HEK293 (cell line): ENCODE measurements at regions not wholly inside any gene's neighbourhood (a gene's known extent, or its start where the extent isn't known, plus 50 kb on each side); places are given as distances from the start of the nearest gene placed in this dataset.

Source experiments
- CTCF ChIP-seq: fragments of 450-650 bp; formaldehyde crosslinking; IDR thresholded peaks from 2 replicates; pipeline ENCODE4 v1.5.1; 2016; ENCODE audit warnings: missing biosample characterization, missing genetic modification characterization
- REPIN1 ChIP-seq: fragments of 450-650 bp; formaldehyde crosslinking; IDR thresholded peaks from 2 replicates; pipeline ENCODE4 v1.5.1; 2017; ENCODE audit warnings: missing biosample characterization, missing genetic modification characterization, low read depth
- TCF7L2 ChIP-seq: IDR thresholded peaks from 2 replicates; pipeline ENCODE4 v1.6.1; 2011; ENCODE audit warnings: low read depth, mild to moderate bottlenecking, inconsistent platforms, low read length, moderate library complexity, borderline replicate concordance
- ZBTB1 ChIP-seq: fragments of 450-650 bp; formaldehyde crosslinking; IDR thresholded peaks from 2 replicates; pipeline ENCODE4 v1.5.1; 2016; ENCODE audit warnings: missing biosample characterization, missing genetic modification characterization
- ZBTB8A ChIP-seq: fragments of 450-650 bp; formaldehyde crosslinking; IDR thresholded peaks from 2 replicates; pipeline ENCODE4 v1.5.1; 2016; ENCODE audit warnings: missing biosample characterization, missing genetic modification characterization
- ZFP41 ChIP-seq: fragments of 450-650 bp; formaldehyde crosslinking; IDR thresholded peaks from 2 replicates; pipeline ENCODE4 v1.5.1; 2016; ENCODE audit warnings: missing biosample characterization, missing genetic modification characterization, borderline replicate concordance
- ZNF18 ChIP-seq: fragments of 450-650 bp; formaldehyde crosslinking; IDR thresholded peaks from 2 replicates; pipeline ENCODE4 v1.5.1; 2016; ENCODE audit warnings: missing biosample characterization, missing genetic modification characterization
- ZNF274 ChIP-seq, 2 experiments: fragments of 200-500 bp in 1 of 2; fragments of 450-650 bp in 1 of 2; sonication (Bioruptor generic) in 1 of 2; formaldehyde crosslinking in 1 of 2; IDR thresholded peaks; 2 replicates each; pipeline versions ENCODE4 v1.5.1 to v1.6.1; 2014 to 2016; ENCODE audit warnings: borderline replicate concordance in 1 of 2, inconsistent platforms in 1 of 2, low read length in 1 of 2, missing biosample characterization in 1 of 2, missing genetic modification characterization in 1 of 2
- ZNF510 ChIP-seq: fragments of 450-650 bp; formaldehyde crosslinking; IDR thresholded peaks from 2 replicates; pipeline ENCODE4 v1.5.1; 2018; ENCODE audit warnings: mild to moderate bottlenecking, missing genetic modification characterization, missing biosample characterization; ENCODE audit not compliant: insufficient replicate concordance
- ZNF513 ChIP-seq: fragments of 450-650 bp; IDR thresholded peaks from 2 replicates; pipeline ENCODE4 v1.5.1; 2018; ENCODE audit warnings: missing biosample characterization, missing genetic modification characterization
- ZNF701 ChIP-seq: fragments of 450-650 bp; formaldehyde crosslinking; IDR thresholded peaks from 2 replicates; pipeline ENCODE4 v1.5.1; 2016; ENCODE audit warnings: missing biosample characterization, missing genetic modification characterization
- ZNF776 ChIP-seq: fragments of 450-650 bp; formaldehyde crosslinking; IDR thresholded peaks from 2 replicates; pipeline ENCODE4 v1.5.0; 2017; ENCODE audit warnings: missing biosample characterization, missing genetic modification characterization, borderline replicate concordance
- ZNF837 ChIP-seq: fragments of 450-650 bp; formaldehyde crosslinking; IDR thresholded peaks from 2 replicates; pipeline ENCODE4 v1.5.1; 2016; ENCODE audit warnings: missing biosample characterization, missing genetic modification characterization
- TF ChIP-seq, protein P1 (sequence below): fragments of 450-650 bp; IDR thresholded peaks from 2 replicates; pipeline ENCODE4 v1.5.1; 2018; ENCODE audit warnings: missing biosample characterization, mild to moderate bottlenecking, missing genetic modification characterization

DNA sequence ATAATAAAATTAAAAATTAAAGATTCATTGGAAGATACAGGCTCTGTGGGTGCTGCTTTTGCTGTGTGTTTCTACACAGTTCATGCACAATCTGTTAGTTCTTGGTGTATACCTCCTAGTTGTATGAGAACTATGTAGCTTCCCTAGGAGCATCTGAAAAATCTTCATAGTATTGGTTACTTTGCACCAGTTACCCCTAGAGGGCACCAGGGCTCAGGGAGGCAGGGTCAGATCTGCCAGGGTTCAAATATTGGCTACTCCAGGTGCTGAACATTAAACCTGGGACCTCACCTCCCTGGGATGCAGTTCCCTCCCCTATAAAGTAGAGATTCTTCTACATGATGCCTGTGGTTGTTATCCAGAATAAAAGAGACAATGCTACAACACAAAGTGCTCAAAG lies 583.0 kb upstream of the CDH11 start:
- TF ChIP-seq ZNF510 (tag by site-specific recombination) (no peak), REPIN1 (tag by site-specific recombination) (no peak), CTCF (tag by site-specific recombination) (no peak), ZNF776 (tag by site-specific recombination) (no peak), ZFP41 (tag by site-specific recombination) (no peak), ZNF274 (IDR thresholded peaks at IDR 0.05; ENCODE audit: low read length) (no peak), ZNF274 (tag by site-specific recombination; IDR thresholded peaks at IDR 0.05; ENCODE audit: borderline replicate concordance) (no peak), ZNF837 (tag by site-specific recombination) (no peak), ZNF701 (tag by site-specific recombination) (no peak), TCF7L2 (no peak), ZBTB8A (tag by site-specific recombination) (no peak), ZBTB1 (tag by site-specific recombination) (no peak), ZNF513 (tag by site-specific recombination) (no peak), ZNF18 (tag by site-specific recombination) (no peak)
- TF ChIP-seq, protein P1, sequence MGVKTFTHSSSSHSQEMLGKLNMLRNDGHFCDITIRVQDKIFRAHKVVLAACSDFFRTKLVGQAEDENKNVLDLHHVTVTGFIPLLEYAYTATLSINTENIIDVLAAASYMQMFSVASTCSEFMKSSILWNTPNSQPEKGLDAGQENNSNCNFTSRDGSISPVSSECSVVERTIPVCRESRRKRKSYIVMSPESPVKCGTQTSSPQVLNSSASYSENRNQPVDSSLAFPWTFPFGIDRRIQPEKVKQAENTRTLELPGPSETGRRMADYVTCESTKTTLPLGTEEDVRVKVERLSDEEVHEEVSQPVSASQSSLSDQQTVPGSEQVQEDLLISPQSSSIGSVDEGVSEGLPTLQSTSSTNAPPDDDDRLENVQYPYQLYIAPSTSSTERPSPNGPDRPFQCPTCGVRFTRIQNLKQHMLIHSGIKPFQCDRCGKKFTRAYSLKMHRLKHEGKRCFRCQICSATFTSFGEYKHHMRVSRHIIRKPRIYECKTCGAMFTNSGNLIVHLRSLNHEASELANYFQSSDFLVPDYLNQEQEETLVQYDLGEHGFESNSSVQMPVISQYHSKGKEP (tag by site-specific recombination), result no peak
